ENCODE measurements at regions not wholly inside any gene's neighbourhood (a gene's known extent, or its start where the extent isn't known, plus 50 kb on each side); places are given as distances from the start of the nearest gene placed in this dataset.

- H3K27me3 Mint-ChIP-seq = peaks cover 3% of the 10 kb centered on the region
- no peak for DNase-seq
- CTCF ChIA-PET = no interaction called here
- no peaks in the 10 kb centered on the region for H3K4me1 Mint-ChIP-seq
- POLR2A ChIA-PET = no interaction called here
- H3K4me3 Mint-ChIP-seq = no peak overlapping the region
- no peaks in the 10 kb centered on the region for H3K9me3 Mint-ChIP-seq
- no peaks in the 10 kb centered on the region for H3K36me3 Mint-ChIP-seq (ENCODE audit: low read depth)
- H3K27ac Mint-ChIP-seq = no peak overlapping the region
Observed at GRCh38 chr1:48057249-48057648, 60.1 kb upstream of the TRABD2B start.

DNA sequence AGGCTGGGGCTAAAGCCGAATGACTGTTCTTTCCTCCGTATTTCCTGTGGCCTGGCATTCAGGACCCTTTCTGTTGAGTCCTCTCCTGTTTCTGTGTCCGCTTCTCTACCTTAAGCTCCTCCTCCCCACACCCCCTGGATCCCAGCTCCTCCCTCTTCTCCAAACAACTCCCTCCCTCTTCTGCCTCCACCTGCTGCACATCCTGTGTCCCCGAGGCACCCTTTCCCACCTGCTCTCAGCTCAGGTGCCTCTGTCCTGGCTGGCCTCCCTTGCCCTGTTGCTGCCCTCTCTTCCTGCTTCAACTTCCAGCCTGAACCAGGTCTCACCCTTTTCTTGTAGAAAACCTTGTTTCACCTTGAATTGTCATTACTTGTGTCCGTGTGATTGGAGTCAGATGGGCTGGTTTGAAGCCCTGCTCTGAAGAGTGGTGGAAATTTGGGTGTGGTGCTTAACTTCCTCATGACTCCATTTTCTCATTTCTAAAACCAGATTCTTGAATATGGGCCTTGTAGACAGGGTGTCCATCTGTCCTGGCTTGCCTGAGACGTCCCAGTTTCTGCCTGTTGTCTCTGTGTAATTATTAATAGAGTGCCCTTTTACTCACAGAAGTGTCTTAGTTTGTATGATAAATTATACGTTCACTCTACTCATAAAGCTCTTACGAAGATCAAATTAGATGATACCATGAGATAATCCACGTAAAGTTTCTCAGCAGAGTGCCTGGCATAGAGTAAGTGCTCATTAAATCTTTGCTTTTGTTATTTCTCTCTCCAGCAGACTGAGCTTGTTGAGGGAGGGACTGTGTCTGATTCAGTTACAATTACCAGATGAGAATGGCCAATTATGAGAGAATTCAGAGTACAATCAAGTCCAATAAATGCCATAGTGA, 58.9 kb upstream of the TRABD2B start:
- POLR2A ChIA-PET = no interaction called here
- DNase-seq = no peak
- H3K27me3 Mint-ChIP-seq = peaks cover 3% of the 10 kb centered on the region
- no peaks in the 10 kb centered on the region for H3K36me3 Mint-ChIP-seq (ENCODE audit: low read depth)
- no peak overlapping the region for H3K4me3 Mint-ChIP-seq
- H3K4me1 Mint-ChIP-seq = no peaks in the 10 kb centered on the region
- H3K9me3 Mint-ChIP-seq = no peaks in the 10 kb centered on the region
- H3K27ac Mint-ChIP-seq = no peak overlapping the region
- CTCF ChIA-PET = no interaction called here

- H3K27ac Mint-ChIP-seq = no peak overlapping the region
- CTCF ChIA-PET = interaction anchor here (1.3 kb wide), 1 partner anchor 40 kb away, joined by 3 read pairs; no protein-coding TSS in a partner anchor
Observed at GRCh38 chr1:48054232-48054631, 57.0 kb upstream of the TRABD2B start.

GRCh38 chr1:48052923-48053291, 55.7 kb upstream of the TRABD2B start:
- Mint-ChIP-seq H3K4me3 (no peak overlapping the region), H3K4me1 (no peaks in the 10 kb centered on the region), H3K36me3 (ENCODE audit: low read depth) (no peaks in the 10 kb centered on the region), H3K27me3 (no peaks in the 10 kb centered on the region), H3K9me3 (no peaks in the 10 kb centered on the region), H3K27ac (no peak overlapping the region)
- no peak for DNase-seq
- ChIA-PET CTCF (no interaction called here), POLR2A (no interaction called here)

More at GRCh38 chr1:48054232-48054631, 57.0 kb upstream of the TRABD2B start:
- H3K4me1 Mint-ChIP-seq = no peaks in the 10 kb centered on the region
- H3K27me3 Mint-ChIP-seq = no peaks in the 10 kb centered on the region
- H3K9me3 Mint-ChIP-seq = no peaks in the 10 kb centered on the region
- no peak overlapping the region for H3K4me3 Mint-ChIP-seq
- POLR2A ChIA-PET = no interaction called here
- no peak for DNase-seq
- no peaks in the 10 kb centered on the region for H3K36me3 Mint-ChIP-seq (ENCODE audit: low read depth)

- H3K27me3 Mint-ChIP-seq = no peaks in the 10 kb centered on the region
- H3K36me3 Mint-ChIP-seq (ENCODE audit: low read depth) = no peaks in the 10 kb centered on the region
- no peak for DNase-seq
- no peaks in the 10 kb centered on the region for H3K4me1 Mint-ChIP-seq
- no peak overlapping the region for H3K4me3 Mint-ChIP-seq
- CTCF ChIA-PET = no interaction called here
- POLR2A ChIA-PET = no interaction called here
- H3K27ac Mint-ChIP-seq = no peak overlapping the region
- no peaks in the 10 kb centered on the region for H3K9me3 Mint-ChIP-seq
Observed at GRCh38 chr1:48051466-48052126, 54.4 kb upstream of the TRABD2B start.

DNA sequence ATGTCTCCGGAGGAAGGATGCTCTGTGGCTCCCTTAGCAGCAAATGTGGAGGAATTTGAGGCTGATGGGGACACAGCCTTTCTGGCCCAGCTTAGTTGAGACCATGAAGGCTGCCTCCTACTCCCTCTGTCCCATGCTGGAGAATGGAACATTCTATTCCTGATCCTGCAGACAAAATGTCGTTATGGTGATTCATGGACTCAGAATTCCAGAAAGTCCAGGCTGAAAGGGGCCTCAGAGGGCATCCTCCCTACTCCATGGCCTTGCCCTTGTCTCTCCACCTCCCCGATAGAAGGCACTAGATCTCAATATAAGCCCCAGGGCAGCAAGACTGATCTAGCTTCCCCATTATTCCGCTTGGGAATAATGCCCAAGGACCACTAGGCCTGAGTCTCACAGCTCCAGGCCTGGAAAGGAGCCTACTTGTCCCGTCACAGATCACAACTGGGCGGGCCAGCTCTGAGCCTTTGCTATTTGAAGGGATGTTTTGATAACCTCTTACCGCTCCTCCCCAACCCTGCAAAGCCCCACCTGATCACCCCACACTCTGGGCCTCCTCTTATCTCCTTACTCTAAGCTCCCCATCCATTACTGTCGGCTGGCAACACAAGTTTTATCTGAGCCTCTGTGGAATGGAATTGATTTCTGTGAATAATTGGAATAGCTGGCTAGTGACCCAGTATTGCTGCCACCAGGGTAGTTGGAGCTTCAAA, 52.8 kb upstream of the TRABD2B start:
- no peak for DNase-seq
- ChIA-PET CTCF (no interaction called here), POLR2A (no interaction called here)
- Mint-ChIP-seq H3K4me3 (no peak overlapping the region), H3K27ac (no peak overlapping the region), H3K9me3 (no peaks in the 10 kb centered on the region), H3K36me3 (ENCODE audit: low read depth) (no peaks in the 10 kb centered on the region), H3K4me1 (peaks cover 2% of the 10 kb centered on the region), H3K27me3 (no peaks in the 10 kb centered on the region)

DNA sequence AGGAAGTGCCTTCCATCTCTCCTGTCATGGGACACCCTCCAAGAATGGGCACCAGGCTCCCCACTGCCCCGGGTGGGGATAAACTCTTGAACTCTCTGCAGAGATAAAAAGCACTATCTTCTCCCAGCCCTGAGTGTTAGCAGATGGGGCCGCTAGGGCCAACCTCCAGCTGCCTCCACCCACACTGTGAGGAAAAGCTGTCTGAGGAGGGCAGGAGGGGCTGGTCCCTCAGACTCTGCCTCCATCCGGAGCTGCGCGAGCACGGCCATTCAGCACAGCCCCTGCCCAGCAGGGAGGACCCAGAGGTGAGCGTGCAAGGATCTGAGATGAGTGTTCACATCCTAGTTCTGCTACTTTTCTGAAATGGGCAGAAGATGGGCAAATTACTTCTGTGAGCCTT, 51.8 kb upstream of the TRABD2B start:
- ChIA-PET POLR2A (no interaction called here), CTCF (no interaction called here)
- Mint-ChIP-seq H3K36me3 (ENCODE audit: low read depth) (no peaks in the 10 kb centered on the region), H3K4me3 (no peak overlapping the region), H3K27me3 (no peaks in the 10 kb centered on the region), H3K9me3 (no peaks in the 10 kb centered on the region), H3K27ac (no peak overlapping the region), H3K4me1 (peaks cover 2% of the 10 kb centered on the region)
- DNase-seq = no peak

GRCh38 chr1:48048064-48048463, 50.9 kb upstream of the TRABD2B start:
- ChIA-PET CTCF (no interaction called here), POLR2A (no interaction called here)
- no peak for DNase-seq
- Mint-ChIP-seq H3K27ac (no peak overlapping the region), H3K36me3 (ENCODE audit: low read depth) (no peaks in the 10 kb centered on the region), H3K4me3 (no peak overlapping the region), H3K4me1 (peaks cover 2% of the 10 kb centered on the region), H3K9me3 (no peaks in the 10 kb centered on the region), H3K27me3 (no peaks in the 10 kb centered on the region)

- Mint-ChIP-seq H3K4me3 (no peak overlapping the region), H3K27me3 (no peaks in the 10 kb centered on the region), H3K9me3 (no peaks in the 10 kb centered on the region), H3K36me3 (ENCODE audit: low read depth) (no peaks in the 10 kb centered on the region), H3K27ac (no peak overlapping the region), H3K4me1 (peaks cover 2% of the 10 kb centered on the region)
- CTCF ChIA-PET = no interaction called here
- POLR2A ChIA-PET = no interaction called here
- no peak for DNase-seq
Observed at GRCh38 chr1:48047116-48047515, 49.9 kb upstream of the TRABD2B start.
